ENCODE measurements at regions not wholly inside any gene's neighbourhood (a gene's known extent, or its start where the extent isn't known, plus 50 kb on each side); places are given as distances from the start of the nearest gene placed in this dataset.

- no peak for DNase-seq (ENCODE audit: low spot score)
Observed at GRCh38 chr12:81957631-81958030, 198.5 kb upstream of the PPFIA2 start.

GRCh38 chr12:81956468-81956860 is 197.3 kb upstream of the PPFIA2 start:
- no peak for DNase-seq (ENCODE audit: low spot score)

- DNase-seq (ENCODE audit: low spot score): no peak
Observed at GRCh38 chr12:81953541-81953940, 194.4 kb upstream of the PPFIA2 start.

GRCh38 chr12:81950871-81951270 is 191.7 kb upstream of the PPFIA2 start:
- DNase-seq (ENCODE audit: low spot score): no peak

GRCh38 chr12:81949841-81950308 is 190.7 kb upstream of the PPFIA2 start:
- DNase-seq (ENCODE audit: low spot score): no peak

- DNase-seq (ENCODE audit: low spot score): no peak
Observed at GRCh38 chr12:81949416-81949815, 190.3 kb upstream of the PPFIA2 start.

- DNase-seq (ENCODE audit: low spot score): no peak
Observed at GRCh38 chr12:81944886-81945285, 185.7 kb upstream of the PPFIA2 start.

- peak; percentile 47 for DNase-seq (ENCODE audit: low spot score)
Observed at GRCh38 chr12:81942594-81942993, 183.4 kb upstream of the PPFIA2 start.

- DNase-seq (ENCODE audit: low spot score): no peak
Observed at GRCh38 chr12:81930037-81930436, 170.9 kb upstream of the PPFIA2 start.

- no peak for DNase-seq (ENCODE audit: low spot score)
Observed at GRCh38 chr12:81896771-81897170, 137.6 kb upstream of the PPFIA2 start.

GRCh38 chr12:81888961-81889360 is 129.8 kb upstream of the PPFIA2 start:
- no peak for DNase-seq (ENCODE audit: low spot score)

- DNase-seq (ENCODE audit: low spot score): no peak
Observed at GRCh38 chr12:81888106-81888740, 129.1 kb upstream of the PPFIA2 start.

- DNase-seq (ENCODE audit: low spot score): no peak
Observed at GRCh38 chr12:81874586-81874985, 115.4 kb upstream of the PPFIA2 start.

- no peak for DNase-seq (ENCODE audit: low spot score)
Observed at GRCh38 chr12:81874166-81874565, 115.0 kb upstream of the PPFIA2 start.

GRCh38 chr12:81872400-81872799 is 113.2 kb upstream of the PPFIA2 start:
- no peak for DNase-seq (ENCODE audit: low spot score)

- no peak for DNase-seq (ENCODE audit: low spot score)
Observed at GRCh38 chr12:81866081-81866480, 106.9 kb upstream of the PPFIA2 start.

GRCh38 chr12:81863406-81863805 is 104.3 kb upstream of the PPFIA2 start:
- DNase-seq (ENCODE audit: low spot score): no peak

GRCh38 chr12:81859521-81859920 is 100.4 kb upstream of the PPFIA2 start:
- DNase-seq (ENCODE audit: low spot score): no peak

- no peak for DNase-seq (ENCODE audit: low spot score)
Observed at GRCh38 chr12:81843599-81843998, 84.4 kb upstream of the PPFIA2 start.

GRCh38 chr12:81835783-81836182 is 76.6 kb upstream of the PPFIA2 start:
- DNase-seq (ENCODE audit: low spot score): no peak

- DNase-seq (ENCODE audit: low spot score): no peak
Observed at GRCh38 chr12:81819991-81820633, 61.0 kb upstream of the PPFIA2 start.

- no peak for DNase-seq (ENCODE audit: low spot score)
Observed at GRCh38 chr12:81815611-81816010, 56.5 kb upstream of the PPFIA2 start.

- DNase-seq (ENCODE audit: low spot score): no peak
Observed at GRCh38 chr12:81811778-81812125, 52.6 kb upstream of the PPFIA2 start.

All from CD4-positive, alpha-beta T cell treated with Interleukin-6 at 100 ng/mL for 8 hours (primary cell).